ENCODE measurements at regions not wholly inside any gene's neighbourhood (a gene's known extent, or its start where the extent isn't known, plus 50 kb on each side); places are given as distances from the start of the nearest gene placed in this dataset.

- TF ChIP-seq CHD7 (IDR thresholded peaks at IDR 0.05; ENCODE audit: insufficient replicate concordance, low read length) (no peak), TCF12 (IDR thresholded peaks at IDR 0.05; ENCODE audit: low read depth, low read length) (no peak), SP1 (IDR thresholded peaks at IDR 0.05; ENCODE audit: low read depth, low read length) (no peak), ATF3 (IDR thresholded peaks at IDR 0.05; ENCODE audit: insufficient read depth, low read depth, low read length) (no peak), CEBPB (IDR thresholded peaks at IDR 0.05; ENCODE audit: low read depth, low read length) (no peak)
Measured at GRCh38 chr13:100797921-100798320, 123.3 kb upstream of the TMTC4 start (continued).
